Psoas muscle (tissue), 7 donors: ENCODE measurements at regions not wholly inside any gene's neighbourhood (a gene's known extent, or its start where the extent isn't known, plus 50 kb on each side); places are given as distances from the start of the nearest gene placed in this dataset.

ENCODE experiments used
- ATAC-seq, 4 donors: fragments of 200-7000 bp; cut with Tn5 transposase; one replicate each; pipeline ENCODE4 v1.9.1; 2020; ENCODE audit warnings: moderate library complexity in 3 of 4, mild to moderate bottlenecking in 2 of 4
- DNase-seq, 2 donors: peaks; one replicate each; pipeline ENCODE4 v3.0.0-alpha.2; 2020
- H3K27ac ChIP-seq: fragments of 200-600 bp; one replicate; pipeline ENCODE4 v1.8.0; 2022
- H3K27me3 ChIP-seq, 3 donors: fragments of 200-600 bp in 1 of 3; one replicate each; pipeline versions ENCODE4 v1.6.1 to v1.8.0; 2013 to 2022; ENCODE audit warnings: low read length in 2 of 3, mild to moderate bottlenecking in 2 of 3, moderate library complexity in 1 of 3; ENCODE audit not compliant: insufficient read depth in 3 of 3
- H3K36me3 ChIP-seq, 2 donors: fragments of 200-600 bp in 1 of 2; one replicate each; pipeline versions ENCODE4 v1.6.1 to v1.8.0; 2013 to 2022; ENCODE audit warnings: low read depth in 1 of 2, mild to moderate bottlenecking in 1 of 2, moderate library complexity in 1 of 2; ENCODE audit not compliant: insufficient read depth in 1 of 2
- H3K4me1 ChIP-seq: fragments of 200-600 bp; one replicate; pipeline ENCODE4 v1.8.0; 2022
- H3K4me3 ChIP-seq: fragments of 200-600 bp; one replicate; pipeline ENCODE4 v1.8.0; 2022; ENCODE audit warnings: mild to moderate bottlenecking
- H3K9me3 ChIP-seq: fragments of 200-600 bp; one replicate; pipeline ENCODE4 v1.8.0; 2022
- CTCF ChIP-seq: fragments of 200-600 bp; IDR thresholded peaks from one replicate; pipeline ENCODE4 v1.8.0; 2022; ENCODE audit warnings: antibody characterized with exemption
- WGBS, 3 donors: extraction: QIAGEN DNeasy Blood & Tissue Kit; methylation state at CpG; one replicate each; pipeline versions ENCODE4 v1.1.6 to v1.1.7; 2013; 5-methylcytosine and 5-hydroxymethylcytosine counted together
- intact Hi-C, 2 donors: fragments of 100-400 bp; cut with DNase I; formaldehyde crosslinking; loops; one replicate each; pipeline versions ENCODE4 v1.11.0 to v1.14.2; 2022
- donor health status: healthy with polysubstance abuse.
- donor health status: DM: no; HTN: no; CAD: no; lungs with moderate emphysema.
- donor health status: Bipolar disorder and iron deficiency.
- donor health status: healthy.
- donor health status: DM: yes; HTN: yes; CAD: no.
- donor health status: DM: no; HTN: no; CAD: no.
- donor health status: DM: yes; HTN: yes; CAD: no.

GRCh38 chr2:64831134-64831976, 157.8 kb upstream of the SLC1A4 start:
- Histone ChIP-seq H3K4me3 (no peak overlapping the region), H3K27ac (peak overlapping the region; percentile 53), H3K4me1 (peaks cover 8% of the 10 kb centered on the region), H3K36me3 (no peaks in the 10 kb centered on the region), H3K27me3 (no peaks in the 10 kb centered on the region), H3K9me3 (no peaks in the 10 kb centered on the region)
- peak; percentile 78 for TF ChIP-seq CTCF
- intact Hi-C loops: loop anchor here in 1 of 2 donors (10.0 kb wide), 1 partner anchor 187 kb away; no protein-coding TSS in a partner anchor
- ATAC-seq: peak; percentile 85 to 93 (median 90)
- 34 to 49% (median 36%) methylated on average over 20 of the region's 20 CpGs for WGBS, 3 donors
- DNase-seq: peak; percentile 91 to 93

DNA sequence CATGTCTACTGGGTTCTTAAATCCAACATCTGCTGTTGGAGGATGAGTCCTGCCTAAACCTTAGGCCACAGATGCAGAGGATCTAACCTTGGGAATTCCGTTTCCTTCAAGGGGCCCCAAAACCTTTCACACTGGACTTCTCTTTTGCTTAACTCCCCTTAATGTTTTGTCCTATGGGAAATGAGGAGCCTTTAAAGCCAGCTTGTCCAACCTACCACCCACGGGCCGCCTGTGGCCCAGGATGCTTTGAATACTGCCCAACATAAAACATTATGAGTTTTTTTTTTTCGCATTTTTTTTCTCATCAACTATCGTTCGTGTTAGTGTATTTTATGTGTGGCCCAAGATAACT, 157.2 kb upstream of the SLC1A4 start:
- 77 to 85% (median 83%) methylated on average over 6 of the region's 6 CpGs for WGBS, 3 donors
- Histone ChIP-seq H3K4me3 (no peak overlapping the region), H3K36me3 (no peaks in the 10 kb centered on the region), H3K27ac (peak overlapping the region; percentile 53), H3K4me1 (peaks cover 8% of the 10 kb centered on the region), H3K9me3 (no peaks in the 10 kb centered on the region), H3K27me3 (no peaks in the 10 kb centered on the region)
- ATAC-seq: no peak
- no peak for DNase-seq
- intact Hi-C loops: loop anchor here in 1 of 2 donors (10.0 kb wide), 1 partner anchor 187 kb away; no protein-coding TSS in a partner anchor
- no peak for TF ChIP-seq CTCF

- Histone ChIP-seq H3K27ac (no peak overlapping the region), H3K4me3 (no peak overlapping the region), H3K4me1 (peaks cover 8% of the 10 kb centered on the region), H3K36me3 (no peaks in the 10 kb centered on the region), H3K27me3 (no peaks in the 10 kb centered on the region), H3K9me3 (no peaks in the 10 kb centered on the region)
- intact Hi-C loops: loop anchor here in 1 of 2 donors (10.0 kb wide), 1 partner anchor 188 kb away; no protein-coding TSS in a partner anchor
- ATAC-seq (no peak), DNase-seq (no peak)
- WGBS, 3 donors: 43 to 97% (median 96%) methylated on average over 1 of the region's 1 CpG
- no peak for TF ChIP-seq CTCF
Measured at GRCh38 chr2:64832936-64833335, 156.3 kb upstream of the SLC1A4 start.

GRCh38 chr2:64836566-64836965, 152.6 kb upstream of the SLC1A4 start:
- 68 to 69% (median 68%) methylated on average over 5 of the region's 5 CpGs for WGBS, 3 donors
- Histone ChIP-seq H3K36me3 (no peaks in the 10 kb centered on the region), H3K27ac (no peak overlapping the region), H3K4me3 (no peak overlapping the region), H3K9me3 (no peaks in the 10 kb centered on the region), H3K27me3 (no peaks in the 10 kb centered on the region), H3K4me1 (peaks cover 7% of the 10 kb centered on the region)
- ATAC-seq (no peak), DNase-seq (no peak)
- intact Hi-C loops: loop anchor here in 1 of 2 donors (10.0 kb wide), 1 partner anchor 192 kb away; no protein-coding TSS in a partner anchor
- no peak for TF ChIP-seq CTCF
